HepG2 (cell line): ENCODE measurements at regions not wholly inside any gene's neighbourhood (a gene's known extent, or its start where the extent isn't known, plus 50 kb on each side); places are given as distances from the start of the nearest gene placed in this dataset.

Experiments
- ATAC-seq: fragments of 200-7000 bp; cut with Tn5 transposase; 3 replicates; pipeline ENCODE4 v1.9.1; 2020; ENCODE audit warnings: mild to moderate bottlenecking, moderate library complexity
- BruUV-seq: library from RNA; stranded (reverse); fragments of 400-500 nt; replicated peaks from 2 replicates; lab custom pipeline; 2021; lab: Mats Ljungman, UMichigan
- CTCF ChIA-PET: fragments of 300-600 bp; formaldehyde crosslinking; extraction: SDS; loops from one replicate; lab custom pipeline; 2021; ENCODE audit warnings: low total read pairs, inconsistent platforms, low intra/inter-chr PET ratio; lab: Yijun Ruan, JAX
- POLR2A ChIA-PET: fragments of 350-600 bp; sonication (Branson Sonifier 250); formaldehyde crosslinking; loops from one replicate; lab custom pipeline; 2020; ENCODE audit warnings: antibody characterized with exemption, inconsistent platforms; lab: Yijun Ruan, JAX
- DNase-seq: peaks from one replicate; pipeline ENCODE4 v3.0.0-alpha.2; 2015; ENCODE audit warnings: low spot score
- FAIRE-seq: peaks from 3 replicates; lab custom pipeline; 2011; peaks lifted over from hg19 to GRCh38; lab: Jason Lieb, UNC
- H2AFZ ChIP-seq: one replicate; pipeline ENCODE4 v1.6.1; 2011; ENCODE audit warnings: low read length, inconsistent platforms
- H3K27ac ChIP-seq: fragments of 300-600 bp; 3 replicates; pipeline ENCODE4 v1.8.0; 2011; ENCODE audit warnings: mixed run types, mild to moderate bottlenecking, mixed read lengths, low read length, inconsistent platforms; ENCODE audit not compliant: insufficient read depth; ENCODE audit errors: extremely low read length
- H3K27me3 ChIP-seq, 2 experiments: fragments of 200-600 bp in 1 of 2; 2 replicates in 1 of 2; 3 replicates in 1 of 2; pipeline versions ENCODE4 v1.6.0 to v1.8.0; 2011; ENCODE audit warnings: low read length in 2 of 2, mild to moderate bottlenecking in 2 of 2, moderate library complexity in 2 of 2, inconsistent platforms in 1 of 2; ENCODE audit not compliant: insufficient read depth in 2 of 2, control insufficient read depth in 1 of 2
- H3K36me3 ChIP-seq, 2 experiments: fragments of 200-600 bp in 1 of 2; replicated peaks in 1 of 2; 2 replicates in 1 of 2; 3 replicates in 1 of 2; pipeline versions ENCODE4 v1.5.1 to v1.8.0; 2011; ENCODE audit warnings: low read length in 2 of 2, inconsistent platforms in 1 of 2; ENCODE audit not compliant: insufficient read depth in 2 of 2, control insufficient read depth in 1 of 2
- H3K4me1 ChIP-seq: 2 replicates; pipeline ENCODE4 v1.5.1; 2012; ENCODE audit warnings: low read length, inconsistent platforms; ENCODE audit not compliant: insufficient read depth
- H3K4me2 ChIP-seq: 2 replicates; pipeline ENCODE4 v1.6.0; 2011; ENCODE audit warnings: low read depth, low read length, inconsistent platforms
- H3K4me3 ChIP-seq, 3 experiments: fragments of 200-600 bp in 1 of 3; sonication (generic), shearing (Covaris generic) in 1 of 3; replicated peaks in 1 of 3; 2 replicates each; pipeline ENCODE4 v1.5.1; 2011 to 2016; ENCODE audit warnings: low read length in 3 of 3, inconsistent platforms in 2 of 3, low read depth in 2 of 3, mild to moderate bottlenecking in 2 of 3, control low read depth in 1 of 3, mixed read lengths in 1 of 3; ENCODE audit not compliant: insufficient read depth in 1 of 3
- H3K79me2 ChIP-seq: one replicate; pipeline ENCODE4 v1.6.1; 2011; ENCODE audit warnings: low read length, inconsistent platforms; ENCODE audit not compliant: insufficient read depth
- H3K9ac ChIP-seq: 2 replicates; pipeline ENCODE4 v1.6.0; 2011; ENCODE audit warnings: mild to moderate bottlenecking, low read depth, low read length, inconsistent platforms; ENCODE audit not compliant: insufficient read depth
- H3K9me3 ChIP-seq: 2 replicates; pipeline ENCODE4 v1.5.1; 2012; ENCODE audit warnings: mild to moderate bottlenecking, low read length
- H4K20me1 ChIP-seq: 2 replicates; pipeline ENCODE4 v1.6.0; 2011; ENCODE audit warnings: inconsistent platforms, mild to moderate bottlenecking, low read length, moderate library complexity; ENCODE audit not compliant: insufficient read depth
- CC2D1A ChIP-seq: sonication (generic); formaldehyde crosslinking; IDR thresholded peaks from 2 replicates; pipeline ENCODE4 v1.8.1; 2023; ENCODE audit warnings: mild to moderate bottlenecking, missing genetic modification reagents
- KDM1A ChIP-seq: IDR thresholded peaks from 2 replicates; pipeline ENCODE4 v1.6.1; 2016; ENCODE audit warnings: missing compliant biosample characterization
- MED13 ChIP-seq: sonication (generic); formaldehyde crosslinking; IDR thresholded peaks from 2 replicates; pipeline ENCODE4 v1.5.0; 2020; ENCODE audit warnings: missing genetic modification reagents
- MTF2 ChIP-seq: sonication (generic); formaldehyde crosslinking; IDR thresholded peaks from 2 replicates; pipeline ENCODE4 v1.5.0; 2020; ENCODE audit warnings: missing genetic modification reagents, borderline replicate concordance
- NAIF1 ChIP-seq: sonication (generic); formaldehyde crosslinking; IDR thresholded peaks from 2 replicates; pipeline ENCODE4 v1.5.0; 2020; ENCODE audit warnings: mild to moderate bottlenecking, missing genetic modification reagents, borderline replicate concordance
- PHF8 ChIP-seq: sonication (generic); formaldehyde crosslinking; IDR thresholded peaks from 2 replicates; pipeline ENCODE4 v1.5.0; 2020; ENCODE audit warnings: missing genetic modification reagents
- RNF219 ChIP-seq: sonication (generic); formaldehyde crosslinking; IDR thresholded peaks from 2 replicates; pipeline ENCODE4 v1.5.0; 2020; ENCODE audit warnings: mild to moderate bottlenecking, missing genetic modification reagents
- SAP130 ChIP-seq: IDR thresholded peaks from 2 replicates; pipeline ENCODE4 v1.6.1; 2016; ENCODE audit warnings: low read depth
- SP140L ChIP-seq: sonication (generic); formaldehyde crosslinking; IDR thresholded peaks from 2 replicates; pipeline ENCODE4 v1.4.0; 2020; ENCODE audit warnings: missing genetic modification reagents, borderline replicate concordance
- ZNF567 ChIP-seq: sonication (generic); formaldehyde crosslinking; IDR thresholded peaks from 2 replicates; pipeline ENCODE4 v1.8.1; 2023; ENCODE audit warnings: mild to moderate bottlenecking, missing genetic modification reagents, borderline replicate concordance
- ZNF644 ChIP-seq: IDR thresholded peaks from 2 replicates; pipeline ENCODE4 v1.6.1; 2016; ENCODE audit warnings: low read depth
- ZNF747 ChIP-seq: sonication (generic); formaldehyde crosslinking; IDR thresholded peaks from 2 replicates; pipeline ENCODE4 v1.8.1; 2023; ENCODE audit warnings: missing genetic modification reagents, mild to moderate bottlenecking, borderline replicate concordance
- ZNF878 ChIP-seq: sonication (generic); formaldehyde crosslinking; IDR thresholded peaks from 2 replicates; pipeline ENCODE4 v1.8.1; 2023; ENCODE audit warnings: mild to moderate bottlenecking, missing genetic modification reagents, moderate library complexity
- WGBS: methylation state at CpG from one replicate; pipeline ENCODE4 v1.1.6; 2017; ENCODE audit warnings: low lambda C conversion rate; 5-methylcytosine and 5-hydroxymethylcytosine counted together
- in situ Hi-C: cut with HindIII; loops from 2 replicates; pipeline ENCODE4 v1.10.0; 2017; ENCODE audit warnings: low pct_unique_long_range_greater_than_20kb; ENCODE audit not compliant: extremely low pct_ligation_motif_present
- intact Hi-C: fragments of 100-400 bp; cut with micrococcal nuclease; formaldehyde crosslinking; loops from one replicate; pipeline ENCODE4 v1.10.0; 2022; ENCODE audit not compliant: unreplicated experiment
- TF ChIP-seq, protein P1 (sequence below): sonication (generic); formaldehyde crosslinking; IDR thresholded peaks from 2 replicates; pipeline ENCODE4 v1.4.0; 2020; ENCODE audit warnings: mild to moderate bottlenecking, low read depth, missing genetic modification reagents

GRCh38 chr2:8139668-8140200 lies 542.1 kb upstream of the ID2 start:
- peaks cover 3% of the 10 kb centered on the region for H3K79me2 ChIP-seq
- CTCF ChIA-PET = no interaction called here
- H3K4me3 ChIP-seq = peak overlapping the region; percentile 42 to 63 (median 46)
- POLR2A ChIA-PET = interaction anchor here (0.7 to 7.0 kb wide), 7 partner anchors 13 to 542 kb away, joined by 3 to 99 read pairs (median 5); partner anchors contain the start of gene ID2
- FAIRE-seq = no peak
- TSS peak; percentile 89 for BruUV-seq
- H3K36me3 ChIP-seq = no peaks in the 10 kb centered on the region; a peak in 1 of 5 replicates
- H3K4me2 ChIP-seq = peak overlapping the region; percentile 80
- H3K9ac ChIP-seq = peak overlapping the region; percentile 88
- no peaks in the 10 kb centered on the region for H3K9me3 ChIP-seq
- DNase-seq = no peak
- no peak for ATAC-seq
- H3K4me1 ChIP-seq = peaks cover 100% of the 10 kb centered on the region
- H4K20me1 ChIP-seq = no peaks in the 10 kb centered on the region
- in situ Hi-C loops (no loop called here), intact Hi-C loops (loop anchor here (1.0 to 2.0 kb wide), 2 partner anchors 13 to 21 kb away; no protein-coding TSS in a partner anchor)
- WGBS = 43% methylated on average over 2 of the region's 2 CpGs
- no peaks in the 10 kb centered on the region for H3K27me3 ChIP-seq
- peak overlapping the region; percentile 32 for H2AFZ ChIP-seq
- peak overlapping the region; percentile 98 for H3K27ac ChIP-seq
- TF ChIP-seq RNF219 (CRISPR knock-in tag) (0 out of 2 replicates have a peak, but pooled peaks have one; percentile 21), ZNF878 (CRISPR knock-in tag) (0 out of 2 replicates have a peak, but pooled peaks have one; percentile 50), ZNF747 (CRISPR knock-in tag) (peak; percentile 13; the same call in 1 of the 2 replicates), ZNF644 (CRISPR knock-in tag) (0 out of 2 replicates have a peak, but pooled peaks have one; percentile 15), PHF8 (CRISPR knock-in tag) (0 out of 2 replicates have a peak, but pooled peaks have one; percentile 5), NAIF1 (0 out of 2 replicates have a peak, but pooled peaks have one; percentile 15), KDM1A (CRISPR knock-in tag) (0 out of 2 replicates have a peak, but pooled peaks have one; percentile 28), SP140L (peak; percentile 69; the same call in 1 of the 2 replicates), SAP130 (no peak), CC2D1A (CRISPR knock-in tag) (no peak), MED13 (CRISPR knock-in tag) (no peak), MTF2 (CRISPR knock-in tag) (0 out of 2 replicates have a peak, but pooled peaks have one; percentile 0), ZNF567 (CRISPR knock-in tag) (no peak)
- TF ChIP-seq, protein P1, sequence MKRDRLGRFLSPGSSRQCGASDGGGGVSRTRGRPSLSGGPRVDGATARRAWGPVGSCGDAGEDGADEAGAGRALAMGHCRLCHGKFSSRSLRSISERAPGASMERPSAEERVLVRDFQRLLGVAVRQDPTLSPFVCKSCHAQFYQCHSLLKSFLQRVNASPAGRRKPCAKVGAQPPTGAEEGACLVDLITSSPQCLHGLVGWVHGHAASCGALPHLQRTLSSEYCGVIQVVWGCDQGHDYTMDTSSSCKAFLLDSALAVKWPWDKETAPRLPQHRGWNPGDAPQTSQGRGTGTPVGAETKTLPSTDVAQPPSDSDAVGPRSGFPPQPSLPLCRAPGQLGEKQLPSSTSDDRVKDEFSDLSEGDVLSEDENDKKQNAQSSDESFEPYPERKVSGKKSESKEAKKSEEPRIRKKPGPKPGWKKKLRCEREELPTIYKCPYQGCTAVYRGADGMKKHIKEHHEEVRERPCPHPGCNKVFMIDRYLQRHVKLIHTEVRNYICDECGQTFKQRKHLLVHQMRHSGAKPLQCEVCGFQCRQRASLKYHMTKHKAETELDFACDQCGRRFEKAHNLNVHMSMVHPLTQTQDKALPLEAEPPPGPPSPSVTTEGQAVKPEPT (CRISPR knock-in tag) = 0 out of 2 replicates have a peak, but pooled peaks have one; percentile 2
